Keratinocyte (primary cell): ENCODE measurements at regions not wholly inside any gene's neighbourhood (a gene's known extent, or its start where the extent isn't known, plus 50 kb on each side); places are given as distances from the start of the nearest gene placed in this dataset.

Source experiments
- DNase-seq: peaks from one replicate; pipeline ENCODE4 v3.0.0-alpha.2; 2011; ENCODE audit warnings: low read depth, missing footprints, low spot score
- FAIRE-seq: peaks from 2 replicates; lab custom pipeline; 2011; peaks lifted over from hg19 to GRCh38; lab: Jason Lieb, UNC
- H2AFZ ChIP-seq: 2 replicates; pipeline ENCODE4 v1.6.0; 2012; ENCODE audit warnings: low read length, control low read depth, inconsistent platforms; ENCODE audit not compliant: control insufficient read depth
- H3K27ac ChIP-seq: 2 replicates; pipeline ENCODE4 v1.5.1; 2011; ENCODE audit warnings: low read length; ENCODE audit not compliant: control insufficient read depth, insufficient read depth
- H3K27me3 ChIP-seq: 3 replicates; pipeline ENCODE4 v1.6.0; 2011; ENCODE audit warnings: low read length; ENCODE audit not compliant: control insufficient read depth, insufficient read depth; ENCODE audit errors: extremely low read depth
- H3K36me3 ChIP-seq, 2 experiments: 2 replicates in 1 of 2; 3 replicates in 1 of 2; pipeline ENCODE4 v1.5.1; 2011; ENCODE audit warnings: low read length in 2 of 2, mild to moderate bottlenecking in 1 of 2; ENCODE audit not compliant: control insufficient read depth in 2 of 2, insufficient read depth in 2 of 2; ENCODE audit errors: extremely low read depth in 1 of 2
- H3K4me1 ChIP-seq: 3 replicates; pipeline ENCODE4 v1.5.1; 2011; ENCODE audit warnings: low read length; ENCODE audit not compliant: control insufficient read depth, insufficient read depth; ENCODE audit errors: extremely low read depth
- H3K4me2 ChIP-seq: 3 replicates; pipeline ENCODE4 v1.6.0; 2011; ENCODE audit warnings: low read depth, low read length; ENCODE audit not compliant: control insufficient read depth, insufficient read depth; ENCODE audit errors: extremely low read depth
- H3K4me3 ChIP-seq, 3 experiments: fragments of 200-600 bp in 1 of 3; sonication (generic) in 1 of 3; 2 replicates in 2 of 3; 3 replicates in 1 of 3; pipeline ENCODE4 v1.5.1; 2011 to 2016; ENCODE audit warnings: low read length in 3 of 3, mild to moderate bottlenecking in 3 of 3, control low read depth in 2 of 3, inconsistent platforms in 1 of 3, low read depth in 1 of 3, mixed read lengths in 1 of 3, mixed run types in 1 of 3, moderate library complexity in 1 of 3; ENCODE audit not compliant: control insufficient read depth in 2 of 3, insufficient read depth in 2 of 3; ENCODE audit errors: extremely low read depth in 1 of 3
- H3K79me2 ChIP-seq: 2 replicates; pipeline ENCODE4 v1.6.0; 2012; ENCODE audit warnings: low read length; ENCODE audit not compliant: control insufficient read depth, insufficient read depth
- H3K9ac ChIP-seq: 3 replicates; pipeline ENCODE4 v1.6.0; 2011; ENCODE audit warnings: low read length; ENCODE audit not compliant: control insufficient read depth, insufficient read depth; ENCODE audit errors: extremely low read depth
- H3K9me1 ChIP-seq: 3 replicates; pipeline ENCODE4 v1.6.0; 2011; ENCODE audit warnings: low read length; ENCODE audit not compliant: control insufficient read depth, insufficient read depth; ENCODE audit errors: extremely low read depth
- H3K9me3 ChIP-seq: 2 replicates; pipeline ENCODE4 v1.5.1; 2012; ENCODE audit warnings: low read depth, low read length; ENCODE audit not compliant: control insufficient read depth
- H4K20me1 ChIP-seq: 3 replicates; pipeline ENCODE4 v1.6.0; 2011; ENCODE audit warnings: low read length; ENCODE audit not compliant: control insufficient read depth, insufficient read depth; ENCODE audit errors: extremely low read depth
- CTCF ChIP-seq, 3 experiments: IDR thresholded peaks in 1 of 3; conservative IDR thresholded peaks in 1 of 3; optimal IDR thresholded peaks in 1 of 3; 2 replicates in 2 of 3; 3 replicates in 1 of 3; pipeline versions ENCODE3 to v1.5.1; 2011; ENCODE audit warnings: low read length in 3 of 3, mild to moderate bottlenecking in 3 of 3, moderate library complexity in 2 of 3, control low read depth in 1 of 3, inconsistent platforms in 1 of 3; ENCODE audit not compliant: insufficient read depth in 2 of 3; ENCODE audit errors: extremely low read depth in 1 of 3
- EZH2 ChIP-seq: IDR thresholded peaks from one replicate; pipeline ENCODE4 v1.6.1; 2012; ENCODE audit warnings: inconsistent platforms, mild to moderate bottlenecking, low read length, moderate library complexity
- dilution Hi-C: fragments of 300-500 bp; cut with MboI; formaldehyde crosslinking; loops from one replicate; pipeline ENCODE4 v1.7.0; 2020; ENCODE audit warnings: low sequenced_read_pairs; ENCODE audit not compliant: extremely low pct_ligation_motif_present

- DNase-seq: no peak
These were observed 268.2 kb upstream of the SOX4 start for GRCh38 chr6:21325201-21325856.

GRCh38 chr6:21327326-21328112 lies 266.0 kb upstream of the SOX4 start:
- no peaks in the 10 kb centered on the region for H3K9me3 ChIP-seq
- TF ChIP-seq EZH2 (no peak), CTCF (optimal IDR thresholded peaks at IDR 0.05 in 1 of 3, IDR thresholded peaks at IDR 0.05 in 1 of 3, conservative IDR thresholded peaks at IDR 0.05 in 1 of 3; ENCODE audit: extremely low read depth in 1 of 3, insufficient read depth in 2 of 3, low read length in 3 of 3) (no peak)
- no peak overlapping the region for H3K4me2 ChIP-seq
- dilution Hi-C loops: no loop called here
- no peaks in the 10 kb centered on the region for H4K20me1 ChIP-seq
- no peak for DNase-seq
- no peaks in the 10 kb centered on the region for H3K9me1 ChIP-seq
- H3K79me2 ChIP-seq: no peaks in the 10 kb centered on the region
- no peak overlapping the region for H2AFZ ChIP-seq
- H3K27me3 ChIP-seq: no peaks in the 10 kb centered on the region
- H3K4me1 ChIP-seq: no peaks in the 10 kb centered on the region
- no peak for FAIRE-seq
- no peak overlapping the region for H3K4me3 ChIP-seq
- no peak overlapping the region for H3K9ac ChIP-seq
- H3K36me3 ChIP-seq: no peaks in the 10 kb centered on the region
- H3K27ac ChIP-seq: no peak overlapping the region

More at GRCh38 chr6:21325201-21325856, 268.2 kb upstream of the SOX4 start:
- Histone ChIP-seq H3K9me3 (no peaks in the 10 kb centered on the region), H4K20me1 (no peaks in the 10 kb centered on the region), H3K9me1 (no peaks in the 10 kb centered on the region), H3K79me2 (no peaks in the 10 kb centered on the region), H3K4me1 (no peaks in the 10 kb centered on the region), H3K4me2 (no peak overlapping the region), H2AFZ (no peak overlapping the region), H3K4me3 (no peak overlapping the region), H3K36me3 (no peaks in the 10 kb centered on the region), H3K9ac (no peak overlapping the region), H3K27ac (no peak overlapping the region), H3K27me3 (no peaks in the 10 kb centered on the region)
- no peak for TF ChIP-seq EZH2
- no peak for TF ChIP-seq CTCF (optimal IDR thresholded peaks at IDR 0.05 in 1 of 3, IDR thresholded peaks at IDR 0.05 in 1 of 3, conservative IDR thresholded peaks at IDR 0.05 in 1 of 3; ENCODE audit: extremely low read depth in 1 of 3, insufficient read depth in 2 of 3, low read length in 3 of 3)
- no peak for FAIRE-seq
- dilution Hi-C loops: no loop called here
